GM12872 (cell line): ENCODE measurements at regions not wholly inside any gene's neighbourhood (a gene's known extent, or its start where the extent isn't known, plus 50 kb on each side); places are given as distances from the start of the nearest gene placed in this dataset.

Experiments
- CTCF ChIP-seq: IDR thresholded peaks from 3 replicates; pipeline ENCODE4 v1.5.1; 2011; ENCODE audit warnings: low read depth, mild to moderate bottlenecking, low read length, moderate library complexity; ENCODE audit not compliant: insufficient read depth

DNA sequence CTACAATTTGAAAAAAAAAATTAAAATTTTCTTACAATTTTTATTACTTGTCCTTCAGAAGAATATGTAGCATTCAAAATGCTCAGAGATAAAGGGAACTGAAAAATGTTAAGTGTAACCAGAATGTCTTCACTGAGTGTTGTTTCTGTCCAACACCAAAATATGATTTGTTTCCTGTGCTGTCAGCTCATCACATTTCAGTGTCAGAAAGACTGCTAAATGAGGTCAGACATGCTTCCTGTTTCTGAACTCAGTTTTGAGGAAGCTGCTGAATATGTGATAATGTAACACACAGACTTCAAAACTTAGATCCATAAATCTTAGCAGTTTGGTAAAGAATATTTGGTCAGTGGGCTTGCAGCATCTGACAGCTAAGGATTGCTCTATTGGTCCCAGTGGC is 1849.7 kb downstream of the PCDH7 start:
- no peak for TF ChIP-seq CTCF

DNA sequence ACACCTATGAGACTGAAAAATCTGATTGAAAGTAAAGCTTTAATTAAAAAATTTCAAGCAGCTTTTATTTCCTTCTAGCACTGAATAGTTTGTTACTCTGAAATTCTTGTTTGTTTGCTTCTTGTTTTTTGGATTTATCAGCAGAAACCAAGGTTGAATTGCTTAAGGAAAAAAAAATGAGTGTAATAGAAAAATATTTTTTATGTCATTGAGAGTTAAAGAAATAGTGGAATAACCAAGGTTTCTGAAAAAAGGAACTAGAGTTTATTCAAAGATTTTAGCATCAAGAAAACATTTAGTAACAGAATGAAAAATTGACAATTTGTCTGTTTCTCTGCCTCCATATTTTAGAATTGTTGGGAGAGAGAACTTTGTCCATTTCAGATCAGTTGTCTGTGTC is 1852.2 kb downstream of the PCDH7 start:
- TF ChIP-seq CTCF: no peak

GRCh38 chr4:32574803-32575202 is 1854.6 kb downstream of the PCDH7 start:
- TF ChIP-seq CTCF: no peak

GRCh38 chr4:32589097-32589496 is 1868.9 kb downstream of the PCDH7 start:
- no peak for TF ChIP-seq CTCF

- TF ChIP-seq CTCF: no peak
Observed at GRCh38 chr4:32589853-32590252, 1869.7 kb downstream of the PCDH7 start.

GRCh38 chr4:32597354-32597753 is 1877.2 kb downstream of the PCDH7 start:
- no peak for TF ChIP-seq CTCF

DNA sequence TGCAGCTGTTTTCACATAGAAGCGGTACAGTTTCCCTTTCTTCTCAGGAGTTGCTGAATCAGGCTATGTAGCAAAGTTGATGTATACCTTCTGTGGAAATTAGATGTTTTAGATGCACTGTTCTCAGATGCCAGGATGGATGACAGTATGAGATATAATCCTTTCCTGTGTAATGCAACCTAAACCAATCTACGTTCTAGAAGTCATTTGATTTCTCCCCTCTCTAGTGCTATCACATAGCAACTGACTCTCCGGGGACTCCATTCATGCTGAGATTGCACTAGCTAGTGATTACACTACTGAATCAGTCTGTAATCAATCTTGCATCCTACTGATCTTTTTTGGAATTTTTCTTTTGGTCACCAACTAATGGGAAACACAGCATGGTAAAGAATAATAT is 1881.7 kb downstream of the PCDH7 start:
- no peak for TF ChIP-seq CTCF

- no peak for TF ChIP-seq CTCF
Observed at GRCh38 chr4:32607978-32608377, 1887.8 kb downstream of the PCDH7 start.
